ENCODE measurements at regions not wholly inside any gene's neighbourhood (a gene's known extent, or its start where the extent isn't known, plus 50 kb on each side); places are given as distances from the start of the nearest gene placed in this dataset.
A peak's percentile ranks its signal among the peaks of the same experiment; 100 is the strongest.
"Not testable (repeated sequence)": the region's sequence is repeated elsewhere in the genome, so short reads cannot be mapped to it uniquely, and the experiment has no call there.

DNA sequence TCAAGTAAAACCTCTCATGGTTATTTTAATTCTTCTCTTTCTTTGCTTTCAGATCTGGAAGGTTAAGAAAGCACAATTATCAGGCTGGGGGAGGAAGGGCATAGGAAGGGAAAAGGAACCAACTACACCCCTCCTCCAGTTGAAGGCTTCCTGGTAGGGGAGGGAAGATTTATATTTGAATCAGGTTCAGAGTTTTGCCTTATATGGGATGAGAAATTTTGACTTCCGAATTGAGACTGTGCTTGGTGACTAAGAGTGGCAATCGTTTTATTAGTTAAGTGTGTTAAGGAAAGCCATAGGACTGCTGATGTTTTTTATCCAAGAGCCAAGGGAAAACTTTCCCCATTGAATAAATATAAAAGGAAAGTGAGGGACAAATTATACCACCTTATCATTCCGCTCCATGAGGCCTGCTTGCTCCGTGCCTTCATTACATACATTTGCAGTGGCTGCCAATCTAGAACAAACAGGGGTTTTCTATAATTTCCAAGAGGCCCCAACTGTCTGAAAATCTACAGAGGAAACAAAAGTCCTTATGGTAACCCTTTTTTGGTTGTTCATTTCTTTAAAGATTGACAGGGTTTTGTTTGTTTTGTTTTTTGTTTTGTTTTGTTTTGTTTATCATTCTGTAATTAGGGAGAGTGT is 115.7 kb upstream of the EPB41L4A start:
- H3K27ac ChIP-seq, result no peak overlapping the region
- H3K4me3 ChIP-seq, result no peak overlapping the region
- H3K9me3 ChIP-seq (ENCODE audit: low read depth), result no peaks in the 10 kb centered on the region
- H3K4me1 ChIP-seq (ENCODE audit: low read depth), result no peaks in the 10 kb centered on the region
- no peaks in the 10 kb centered on the region for H3K27me3 ChIP-seq
- DNase-seq (ENCODE audit: low read depth in 1 of 2, low spot score in 1 of 2), result peak in 1 of 2 donors; percentile 21
- no peaks in the 10 kb centered on the region for H3K36me3 ChIP-seq
- TF ChIP-seq, protein P1, sequence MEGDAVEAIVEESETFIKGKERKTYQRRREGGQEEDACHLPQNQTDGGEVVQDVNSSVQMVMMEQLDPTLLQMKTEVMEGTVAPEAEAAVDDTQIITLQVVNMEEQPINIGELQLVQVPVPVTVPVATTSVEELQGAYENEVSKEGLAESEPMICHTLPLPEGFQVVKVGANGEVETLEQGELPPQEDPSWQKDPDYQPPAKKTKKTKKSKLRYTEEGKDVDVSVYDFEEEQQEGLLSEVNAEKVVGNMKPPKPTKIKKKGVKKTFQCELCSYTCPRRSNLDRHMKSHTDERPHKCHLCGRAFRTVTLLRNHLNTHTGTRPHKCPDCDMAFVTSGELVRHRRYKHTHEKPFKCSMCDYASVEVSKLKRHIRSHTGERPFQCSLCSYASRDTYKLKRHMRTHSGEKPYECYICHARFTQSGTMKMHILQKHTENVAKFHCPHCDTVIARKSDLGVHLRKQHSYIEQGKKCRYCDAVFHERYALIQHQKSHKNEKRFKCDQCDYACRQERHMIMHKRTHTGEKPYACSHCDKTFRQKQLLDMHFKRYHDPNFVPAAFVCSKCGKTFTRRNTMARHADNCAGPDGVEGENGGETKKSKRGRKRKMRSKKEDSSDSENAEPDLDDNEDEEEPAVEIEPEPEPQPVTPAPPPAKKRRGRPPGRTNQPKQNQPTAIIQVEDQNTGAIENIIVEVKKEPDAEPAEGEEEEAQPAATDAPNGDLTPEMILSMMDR (IDR thresholded peaks at IDR 0.05; ENCODE audit: low read depth, low read length), result no peak

DNA sequence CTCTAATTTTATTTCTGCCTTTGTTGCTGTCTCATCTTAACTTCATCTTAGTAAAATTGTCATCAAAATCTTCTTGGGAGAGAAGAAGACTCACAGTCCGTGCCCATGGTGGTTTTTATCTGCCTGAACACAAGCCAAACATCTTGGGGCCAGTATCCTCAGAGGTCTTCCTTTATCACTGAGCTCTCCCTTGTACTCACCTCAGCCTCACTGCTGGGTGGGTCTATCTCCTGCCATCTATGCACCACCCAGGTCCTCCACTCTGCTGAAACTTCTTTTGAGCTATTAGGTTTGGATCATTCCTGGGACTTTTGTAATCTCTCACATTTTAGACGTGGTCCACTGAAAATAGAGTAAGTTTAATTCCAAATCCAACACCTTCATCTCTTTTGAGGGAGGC is 116.3 kb upstream of the EPB41L4A start:
- Histone ChIP-seq H3K9me3 (ENCODE audit: low read depth) (no peaks in the 10 kb centered on the region), H3K36me3 (no peaks in the 10 kb centered on the region), H3K4me1 (ENCODE audit: low read depth) (no peaks in the 10 kb centered on the region), H3K27me3 (no peaks in the 10 kb centered on the region), H3K27ac (no peak overlapping the region), H3K4me3 (no peak overlapping the region)
- TF ChIP-seq, protein P1 (IDR thresholded peaks at IDR 0.05; ENCODE audit: low read depth, low read length), result no peak
- no peak for DNase-seq (ENCODE audit: low read depth in 1 of 2, low spot score in 1 of 2)

DNA sequence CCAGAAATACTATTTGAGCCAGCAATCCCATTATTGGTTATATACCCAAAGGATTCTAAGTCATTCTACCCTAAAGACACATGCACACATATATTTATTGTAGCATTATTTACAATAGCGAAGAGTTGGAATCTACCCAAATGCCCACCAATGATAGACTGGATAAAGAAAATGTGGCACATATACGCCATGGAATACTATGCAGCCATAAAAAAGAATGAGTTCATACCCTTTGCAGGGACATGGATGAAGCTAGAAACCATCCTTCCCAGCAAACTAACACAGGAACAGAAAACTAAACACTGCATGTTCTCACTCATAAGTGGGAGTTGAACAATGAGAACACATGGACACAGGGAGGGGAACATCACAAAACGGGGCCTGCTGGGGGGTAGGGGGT is 125.5 kb upstream of the EPB41L4A start:
- H3K9me3 ChIP-seq (ENCODE audit: low read depth); H3K4me3 ChIP-seq; H3K27me3 ChIP-seq; H3K27ac ChIP-seq; DNase-seq (ENCODE audit: low read depth in 1 of 2, low spot score in 1 of 2); H3K36me3 ChIP-seq; H3K4me1 ChIP-seq (ENCODE audit: low read depth): not testable (repeated sequence)

DNA sequence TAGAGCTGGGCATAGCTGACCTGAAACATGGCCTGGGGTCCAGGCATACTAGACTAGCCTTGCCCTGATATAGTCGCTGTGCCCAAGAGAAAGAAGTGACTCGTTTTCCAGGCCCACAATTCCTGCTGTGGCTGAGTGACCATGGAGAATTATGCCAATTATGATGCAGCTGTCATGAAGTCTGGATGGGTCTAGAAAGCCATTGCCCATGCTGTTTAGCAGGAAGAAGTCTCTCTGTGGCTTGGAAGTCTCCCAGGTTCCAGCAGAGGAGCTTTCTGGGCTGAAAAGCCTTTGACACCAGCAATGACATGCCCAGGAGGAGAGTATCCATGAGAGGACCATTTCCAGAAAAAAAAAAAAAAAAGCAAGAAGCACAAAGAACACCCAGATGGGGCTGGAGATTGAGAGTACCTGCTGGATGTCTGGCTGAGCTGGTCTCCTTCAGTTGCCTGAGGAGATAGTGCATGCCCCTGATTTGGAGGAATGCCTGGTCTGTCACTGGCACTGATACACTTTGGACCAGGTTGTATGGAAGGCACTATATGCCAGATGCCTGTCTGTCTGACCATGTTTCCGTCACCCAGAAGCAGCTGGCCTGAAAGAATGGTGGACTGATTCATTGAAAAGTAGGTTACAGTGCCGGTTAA is 128.0 kb upstream of the EPB41L4A start:
- no peaks in the 10 kb centered on the region for H3K9me3 ChIP-seq (ENCODE audit: low read depth)
- peaks cover 10% of the 10 kb centered on the region for H3K4me1 ChIP-seq (ENCODE audit: low read depth)
- H3K27ac ChIP-seq, result no peak overlapping the region
- H3K36me3 ChIP-seq, result no peaks in the 10 kb centered on the region
- no peak overlapping the region for H3K4me3 ChIP-seq
- DNase-seq (ENCODE audit: low read depth in 1 of 2, low spot score in 1 of 2), result no peak
- no peaks in the 10 kb centered on the region for H3K27me3 ChIP-seq
- TF ChIP-seq, protein P1 (IDR thresholded peaks at IDR 0.05; ENCODE audit: low read depth, low read length), result no peak

DNA sequence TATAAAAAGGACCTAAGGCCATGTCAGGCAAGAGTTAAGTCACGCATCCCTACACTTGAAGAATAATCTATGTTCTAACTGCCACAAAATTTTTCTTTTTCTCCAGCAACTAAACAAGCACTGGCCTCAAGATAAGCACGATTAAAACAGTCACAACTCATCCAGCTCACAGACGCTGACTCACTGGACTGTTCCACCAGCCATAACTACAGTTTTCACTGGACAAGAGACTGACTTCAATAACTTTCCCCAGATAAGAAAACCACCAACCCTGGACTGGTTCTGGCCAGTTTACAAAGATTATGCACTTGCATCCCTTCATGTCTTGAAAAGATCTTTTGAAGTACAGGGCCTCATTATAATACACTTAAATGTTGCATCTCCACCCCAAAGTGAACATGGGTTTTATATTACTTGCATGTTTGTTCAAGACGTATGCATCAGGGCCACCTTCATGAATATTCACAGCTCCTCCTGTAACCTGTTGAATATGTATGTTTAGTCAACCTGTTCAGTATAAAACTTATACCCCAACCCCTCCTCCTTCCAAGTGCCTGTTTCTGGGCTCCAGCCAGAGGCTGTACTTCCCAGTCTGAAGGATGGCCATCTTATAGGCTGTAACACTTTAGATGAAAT is 129.3 kb upstream of the EPB41L4A start:
- H3K9me3 ChIP-seq (ENCODE audit: low read depth), result no peaks in the 10 kb centered on the region

More for the DNA sequence above, 129.3 kb upstream of the EPB41L4A start:
- H3K27ac ChIP-seq, result peak overlapping the region; percentile 59
- peak; percentile 31 to 93 for DNase-seq (ENCODE audit: low read depth in 1 of 2, low spot score in 1 of 2)
- TF ChIP-seq, protein P1 (IDR thresholded peaks at IDR 0.05; ENCODE audit: low read depth, low read length), result no peak
- peaks cover 10% of the 10 kb centered on the region for H3K4me1 ChIP-seq (ENCODE audit: low read depth)
- no peaks in the 10 kb centered on the region for H3K27me3 ChIP-seq
- H3K4me3 ChIP-seq, result no peak overlapping the region
- H3K36me3 ChIP-seq, result no peaks in the 10 kb centered on the region

Measured in cardiac muscle cell (in vitro differentiated cells and primary cell).